Stromal cell of bone marrow (primary cell): ENCODE measurements at regions not wholly inside any gene's neighbourhood (a gene's known extent, or its start where the extent isn't known, plus 50 kb on each side); places are given as distances from the start of the nearest gene placed in this dataset.

Source experiments
- DNase-seq: peaks from one replicate; pipeline ENCODE4 v3.0.0-alpha.2; 2012; ENCODE audit warnings: low read depth

DNA sequence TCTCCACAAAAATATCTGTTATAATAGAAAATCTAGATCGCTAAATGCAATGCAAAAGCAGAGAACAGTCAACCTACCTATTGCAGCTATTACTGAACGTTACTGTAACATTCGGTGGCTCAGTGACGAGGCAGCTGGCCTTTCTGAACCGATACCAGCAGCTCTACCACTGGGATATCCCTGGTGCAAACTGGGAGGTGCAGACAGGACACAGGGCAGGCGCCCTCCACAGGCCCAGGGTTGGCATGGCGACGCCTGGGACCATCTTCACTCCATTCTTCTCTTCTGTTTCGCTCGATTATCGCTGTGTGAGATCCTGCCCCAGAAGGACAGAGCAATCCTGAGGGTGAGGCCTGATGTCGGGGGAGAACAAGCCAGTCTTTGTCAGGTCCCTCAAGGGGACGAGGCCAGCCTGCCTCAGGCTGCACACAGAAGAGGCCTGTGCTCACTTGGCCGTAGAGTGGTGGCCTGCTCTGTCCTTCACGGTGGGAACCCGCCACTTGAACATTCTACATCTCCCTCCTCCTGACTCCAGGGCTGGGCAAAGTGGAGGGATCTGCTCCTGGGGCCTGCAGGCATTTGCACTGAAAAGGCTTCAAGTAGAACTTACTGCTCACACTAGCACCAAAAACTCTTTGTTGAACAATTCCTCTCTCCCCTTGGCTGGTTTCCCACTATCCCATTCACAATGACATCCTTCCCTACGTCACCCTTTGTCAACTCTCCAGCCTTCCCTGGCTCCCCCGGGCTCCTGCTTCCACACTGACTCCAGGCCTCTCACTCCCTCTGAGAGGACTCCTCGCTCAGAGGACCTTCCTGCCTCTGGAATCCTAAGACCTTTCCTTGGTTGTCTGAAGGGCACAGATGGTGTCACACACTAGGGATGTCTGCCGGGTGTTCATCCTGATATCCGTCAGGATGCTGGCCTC lies 49.7 kb downstream of the CYRIA start:
- no peak for DNase-seq

DNA sequence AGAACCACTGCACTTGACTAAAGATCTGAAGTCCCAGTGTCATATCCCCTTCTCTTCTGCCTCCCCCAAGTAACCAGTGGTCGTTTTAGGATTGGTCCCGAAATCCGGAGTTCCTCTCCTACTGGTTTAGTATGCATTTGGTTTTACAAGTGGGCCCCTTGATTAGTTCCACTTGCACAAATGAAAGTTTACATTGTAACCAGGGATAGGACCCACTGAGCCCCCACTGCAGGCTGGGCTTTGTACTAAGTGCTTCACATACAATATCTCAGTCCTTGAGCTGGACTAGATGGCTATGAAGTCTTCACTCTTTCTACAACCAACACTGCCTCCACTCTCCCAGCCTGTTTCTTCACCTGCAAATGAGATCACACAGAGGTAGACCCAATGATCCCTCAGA lies 50.4 kb downstream of the CYRIA start:
- no peak for DNase-seq

DNA sequence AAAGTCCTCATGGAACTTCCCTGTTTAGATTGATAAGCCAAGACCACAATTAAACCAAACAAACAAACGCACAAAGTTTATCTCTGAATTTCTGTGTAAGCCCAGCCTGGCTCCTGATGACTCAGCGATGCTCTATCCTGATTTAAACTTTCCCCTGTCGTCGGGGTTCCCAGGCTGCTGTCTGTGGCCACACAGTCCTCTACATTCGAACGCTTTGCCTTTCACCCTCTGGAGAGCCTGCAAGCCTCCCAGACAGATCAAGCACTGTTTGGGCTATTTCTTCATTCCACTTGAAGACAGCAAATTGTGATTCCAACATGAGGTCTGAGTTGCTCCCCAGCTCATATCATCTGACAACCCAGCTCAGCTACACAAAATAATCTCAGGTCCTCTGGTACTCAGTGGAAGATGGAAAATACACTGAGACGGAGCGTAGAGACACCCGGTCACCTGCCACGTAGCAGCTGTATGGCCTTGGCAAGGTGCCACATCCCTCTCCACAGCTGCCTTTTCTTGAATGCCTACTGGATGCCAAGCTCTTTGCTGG lies 51.2 kb downstream of the CYRIA start:
- no peak for DNase-seq

DNA sequence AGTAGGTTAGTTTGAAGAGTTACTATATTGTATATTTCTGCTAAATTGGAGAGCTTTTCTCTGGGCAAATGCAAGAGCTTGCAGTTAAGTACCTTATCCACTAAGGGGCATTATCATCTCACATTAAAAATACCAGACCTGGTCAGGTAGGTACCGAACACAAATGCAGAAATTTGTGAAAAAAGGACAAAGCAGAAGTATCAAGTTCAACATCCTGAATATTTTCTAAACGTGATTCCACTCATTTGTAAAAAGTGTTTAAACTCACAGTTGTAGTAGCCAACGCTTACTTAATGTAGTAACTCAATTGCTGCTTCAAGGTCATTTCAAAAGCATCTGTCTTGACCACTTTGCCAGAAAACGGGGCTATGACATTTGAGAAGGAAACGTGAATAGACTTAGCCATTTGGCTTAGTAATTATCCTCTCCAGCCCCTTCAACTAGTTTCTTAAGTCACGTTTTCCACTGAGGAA lies 52.1 kb downstream of the CYRIA start:
- no peak for DNase-seq

DNA sequence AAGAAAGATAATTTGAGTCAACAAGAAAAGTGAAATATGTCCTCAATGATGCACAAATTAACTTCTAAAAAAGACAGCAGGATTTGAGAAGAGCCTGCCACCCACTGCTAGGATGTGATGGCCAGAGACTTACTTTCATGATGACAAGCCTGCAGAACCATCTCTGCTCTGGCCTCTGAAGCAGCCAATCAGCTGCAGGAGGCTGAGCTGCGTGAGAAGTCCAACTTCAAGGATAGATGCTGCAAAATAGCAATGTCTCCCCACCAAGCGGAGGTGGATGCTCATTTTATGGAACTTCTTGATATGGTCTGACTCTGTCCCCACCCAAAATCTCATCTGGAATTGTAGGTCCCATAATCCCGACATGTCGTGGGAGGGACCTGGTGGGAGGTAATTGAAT lies 53.1 kb downstream of the CYRIA start:
- no peak for DNase-seq

DNA sequence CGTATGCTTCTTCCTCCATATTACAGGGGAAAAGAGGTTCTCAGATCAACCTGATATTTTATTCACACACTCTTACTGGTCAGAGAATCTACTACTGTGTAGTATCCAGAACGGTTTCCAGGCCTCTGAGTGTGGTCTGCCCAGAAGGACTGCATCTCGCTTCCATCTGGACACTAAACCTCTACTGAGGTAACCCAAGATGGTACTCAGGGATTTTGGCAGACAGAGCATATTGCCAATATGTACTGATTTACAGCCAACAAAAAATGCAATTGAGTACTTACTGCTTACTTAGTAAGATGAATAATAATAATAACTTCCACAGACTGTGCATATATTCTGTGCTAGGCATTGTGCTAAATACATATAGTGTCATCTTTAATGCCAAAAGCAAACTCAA lies 55.8 kb downstream of the CYRIA start:
- no peak for DNase-seq

DNA sequence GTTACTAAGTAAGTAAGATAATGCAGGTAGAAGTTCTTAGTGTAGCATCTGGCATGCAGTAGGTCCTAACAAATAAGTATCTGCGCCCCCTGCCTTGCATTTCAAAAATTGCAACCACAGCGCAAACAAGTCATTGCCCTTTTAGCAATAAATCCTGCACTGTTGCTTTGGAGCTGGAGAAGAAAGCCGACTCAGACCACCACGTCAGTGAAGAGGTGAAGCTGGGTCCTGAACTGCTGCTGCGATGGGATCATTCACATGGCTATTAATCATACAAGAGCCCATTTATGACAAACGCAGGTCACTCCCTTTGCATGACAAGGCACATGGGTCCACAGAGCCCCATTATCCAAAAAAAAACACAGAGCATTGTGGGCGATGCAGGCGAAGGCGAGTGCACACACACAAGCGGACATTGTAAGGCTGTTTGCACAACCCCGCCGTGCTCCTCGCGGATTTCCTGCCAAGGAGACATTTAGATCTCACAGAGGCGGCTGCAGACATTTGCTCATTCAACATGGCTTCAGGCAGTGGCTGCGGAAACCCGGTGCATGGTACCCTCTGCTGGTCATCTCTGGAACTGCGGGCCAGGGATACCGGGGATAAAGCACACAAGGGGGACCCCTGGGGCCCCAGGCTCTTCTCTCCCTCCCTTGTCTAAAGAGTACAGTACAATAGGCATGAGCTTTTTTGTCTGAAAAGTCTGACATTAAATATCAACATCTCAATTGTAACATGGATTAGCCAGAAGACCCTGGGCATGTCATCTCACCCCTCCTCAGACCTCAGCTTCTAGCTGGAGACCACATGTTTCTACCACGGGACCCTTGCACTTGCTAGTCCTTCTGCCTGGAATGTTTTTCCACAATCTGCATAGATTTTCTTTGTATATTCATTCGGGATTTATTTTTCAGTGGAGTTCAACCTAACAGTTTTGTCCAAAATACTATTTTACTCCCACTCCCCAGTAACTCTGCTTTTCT lies 56.7 kb downstream of the CYRIA start:
- peak; percentile 63 for DNase-seq

DNA sequence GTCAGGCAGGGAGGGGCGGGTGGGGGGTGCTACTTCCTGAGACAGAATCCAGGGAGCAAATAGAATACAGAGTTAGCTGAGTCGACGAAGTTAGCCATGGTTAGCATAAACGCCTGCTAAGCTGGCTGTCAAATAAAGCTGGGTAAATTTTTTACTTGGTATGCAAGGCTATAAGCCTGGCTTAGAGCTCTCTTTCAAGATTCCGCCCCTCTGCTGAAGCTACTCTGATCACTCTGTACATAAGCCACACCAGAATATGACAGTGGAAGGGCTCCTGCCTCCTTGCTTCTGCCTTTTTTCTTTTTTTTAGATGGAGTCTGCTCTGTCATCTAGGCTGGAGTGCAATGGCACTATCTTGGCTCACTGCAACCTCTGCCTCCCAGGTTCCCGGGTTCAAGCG lies 58.3 kb downstream of the CYRIA start:
- DNase-seq = no peak

DNA sequence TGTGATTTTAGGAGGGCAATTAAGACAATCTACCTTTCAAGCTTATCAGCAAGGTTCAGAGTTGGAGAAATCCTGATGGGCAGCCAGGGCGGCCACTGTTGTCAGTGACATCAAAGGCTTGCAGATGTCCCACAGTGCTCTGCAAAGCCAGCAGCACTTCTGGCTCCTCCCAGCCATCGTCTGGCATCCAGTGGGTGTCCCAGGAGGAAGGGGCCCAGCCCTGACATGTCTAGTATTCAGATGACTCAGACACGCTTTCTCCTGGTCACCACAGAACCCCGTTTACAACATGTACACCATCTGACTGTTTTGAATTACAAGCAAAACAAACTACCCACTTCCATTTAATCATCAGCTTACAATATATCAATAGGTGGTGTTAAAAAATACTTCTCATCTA lies 61.4 kb downstream of the CYRIA start:
- no peak for DNase-seq

DNA sequence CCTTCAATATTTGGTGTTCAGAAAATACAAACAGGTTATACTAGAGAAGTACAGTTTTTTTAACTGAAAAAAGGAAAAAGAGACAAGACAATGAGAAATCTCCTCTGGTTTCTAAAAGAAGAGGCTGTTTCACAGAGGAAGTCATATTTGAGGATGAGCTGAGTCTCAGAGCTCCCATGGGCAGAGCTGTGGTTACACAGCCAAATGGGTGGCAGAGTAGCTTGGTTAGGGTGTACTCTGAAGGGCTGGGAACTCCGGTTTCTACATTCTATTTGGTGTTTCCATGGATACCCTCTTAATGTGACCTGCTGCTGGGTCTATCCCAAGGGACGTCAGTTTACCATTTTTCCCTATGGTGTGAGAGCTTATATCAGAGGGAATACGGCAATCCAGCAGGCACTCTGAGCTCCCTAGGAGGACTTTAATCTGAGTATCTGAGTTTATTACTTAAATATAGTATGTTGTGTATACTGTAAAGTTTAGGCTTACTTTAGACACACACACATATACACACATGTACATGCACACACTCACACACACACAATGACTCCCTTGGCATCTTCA lies 74.2 kb downstream of the CYRIA start:
- no peak for DNase-seq

DNA sequence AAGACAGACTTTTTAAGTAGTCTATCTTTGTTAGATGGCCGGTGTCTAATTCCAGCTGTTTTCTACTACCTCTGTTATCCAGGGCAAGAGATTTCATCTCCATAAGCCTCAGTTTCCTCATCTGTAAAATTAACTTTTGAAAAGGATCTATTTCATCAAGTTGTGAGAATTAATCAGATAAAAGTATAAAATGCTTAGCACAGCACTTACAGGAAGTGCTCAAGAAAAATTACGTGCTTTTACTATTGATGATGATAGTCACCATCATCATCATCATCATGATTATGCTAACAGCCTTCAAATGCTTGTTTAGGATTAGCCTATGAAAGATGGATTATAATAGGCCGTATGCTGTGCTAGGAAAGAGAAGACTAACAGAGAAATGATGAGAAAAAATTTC lies 76.2 kb downstream of the CYRIA start:
- DNase-seq = no peak

DNA sequence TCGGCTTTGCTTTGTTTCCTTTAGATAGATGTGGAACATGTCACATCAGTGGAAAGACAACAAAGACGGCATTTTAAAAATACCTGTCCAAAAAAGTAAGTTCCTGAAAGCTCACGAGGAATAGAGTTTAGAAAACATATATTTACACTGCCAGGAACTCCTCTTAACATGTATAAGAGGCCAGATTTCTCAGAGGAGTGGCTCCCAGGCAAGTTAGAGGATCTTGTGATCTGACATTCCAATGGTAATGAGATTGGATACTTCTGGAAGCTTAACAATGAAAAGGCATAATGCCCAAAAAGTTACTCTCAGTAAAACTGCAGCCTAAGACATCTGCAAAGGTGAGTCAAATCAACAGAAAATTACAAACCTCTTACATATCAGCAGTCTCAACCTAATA lies 77.1 kb downstream of the CYRIA start:
- DNase-seq = no peak

DNA sequence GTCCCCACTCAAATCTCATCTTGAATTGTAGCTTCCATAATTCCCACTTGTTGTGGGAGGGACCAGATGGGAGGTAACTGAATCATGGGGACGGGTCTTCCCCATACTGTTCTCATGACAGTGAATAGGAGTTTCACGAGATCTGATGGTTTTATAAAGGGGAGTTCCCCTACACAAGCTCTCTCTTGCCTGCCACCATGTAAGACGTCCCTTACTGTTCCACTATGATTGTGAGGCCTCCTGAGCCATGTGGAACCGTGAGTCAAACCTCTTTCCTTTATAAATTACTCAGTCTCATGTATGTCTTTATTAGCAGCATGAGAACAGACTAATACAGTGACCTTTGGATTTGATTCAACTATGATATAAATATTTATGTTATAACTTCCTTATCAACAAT lies 78.0 kb downstream of the CYRIA start:
- DNase-seq = no peak

DNA sequence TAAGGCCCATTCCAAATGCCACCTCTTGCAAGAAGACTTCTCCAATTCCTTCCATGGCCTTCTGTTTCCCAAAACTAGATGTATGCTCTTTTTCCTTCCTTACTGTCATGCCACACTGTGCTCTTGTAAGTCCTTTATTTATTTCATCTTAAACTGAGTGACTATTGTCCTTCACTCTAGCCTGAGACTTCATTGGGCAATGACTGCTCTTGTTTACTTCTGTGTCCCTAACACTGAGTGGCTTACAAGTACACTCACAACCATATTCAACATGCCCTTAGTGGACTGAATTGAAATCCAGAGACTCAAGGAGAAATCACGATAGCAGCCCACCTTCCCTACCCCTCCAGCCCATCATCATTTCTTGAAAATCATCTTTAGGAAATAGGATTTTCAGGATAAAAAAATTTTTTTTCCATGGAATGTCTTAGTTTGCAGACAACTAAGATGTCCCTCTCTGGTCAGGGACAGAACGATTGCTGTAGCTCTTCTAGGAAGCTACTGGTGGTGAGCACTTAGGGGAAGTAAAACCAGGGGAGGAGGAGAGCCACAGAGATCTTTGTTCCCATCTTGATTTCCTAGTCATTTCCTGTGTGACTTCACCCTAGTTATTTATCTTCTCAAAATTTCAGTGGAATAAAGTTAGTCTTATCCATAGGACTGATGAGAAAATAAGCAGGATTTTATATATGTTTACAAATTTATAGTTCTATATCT lies 80.7 kb downstream of the CYRIA start:
- no peak for DNase-seq

DNA sequence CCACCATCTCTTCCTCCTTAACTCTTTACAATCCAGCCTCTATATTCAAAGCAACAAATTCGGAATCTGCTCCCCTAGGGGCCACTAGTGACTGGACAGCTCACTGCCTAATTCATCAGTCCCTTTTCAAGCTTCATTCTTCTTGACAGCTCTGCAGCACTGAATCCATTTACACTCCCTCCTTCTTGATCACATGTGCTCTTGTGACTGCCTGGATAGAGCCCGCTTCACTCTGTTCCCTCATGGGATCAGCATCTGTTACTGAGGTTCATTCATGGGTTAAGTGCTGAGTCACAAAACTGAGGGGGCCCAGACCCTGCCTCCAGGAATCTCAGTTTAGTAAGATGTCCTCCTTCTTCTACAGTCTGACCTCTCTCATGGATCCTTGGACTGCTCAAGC lies 81.5 kb downstream of the CYRIA start:
- no peak for DNase-seq

DNA sequence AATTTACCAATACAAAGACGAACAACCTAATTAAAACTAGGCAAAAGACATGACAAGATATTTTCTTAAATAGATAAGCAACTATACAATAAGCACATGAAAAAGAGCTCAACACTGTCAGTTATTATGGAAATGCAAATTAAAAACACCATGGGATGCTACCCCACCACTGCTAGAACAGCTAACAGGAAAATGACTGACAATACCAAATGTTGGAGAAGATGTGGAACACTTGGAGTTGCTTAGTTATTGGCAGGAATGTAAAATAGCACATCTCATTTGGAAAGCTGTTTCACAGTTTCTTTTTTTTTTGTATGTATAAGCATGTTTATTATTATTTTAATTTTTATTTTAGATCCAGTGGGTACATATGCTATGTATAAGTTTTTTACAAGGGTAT lies 84.4 kb downstream of the CYRIA start:
- no peak for DNase-seq

DNA sequence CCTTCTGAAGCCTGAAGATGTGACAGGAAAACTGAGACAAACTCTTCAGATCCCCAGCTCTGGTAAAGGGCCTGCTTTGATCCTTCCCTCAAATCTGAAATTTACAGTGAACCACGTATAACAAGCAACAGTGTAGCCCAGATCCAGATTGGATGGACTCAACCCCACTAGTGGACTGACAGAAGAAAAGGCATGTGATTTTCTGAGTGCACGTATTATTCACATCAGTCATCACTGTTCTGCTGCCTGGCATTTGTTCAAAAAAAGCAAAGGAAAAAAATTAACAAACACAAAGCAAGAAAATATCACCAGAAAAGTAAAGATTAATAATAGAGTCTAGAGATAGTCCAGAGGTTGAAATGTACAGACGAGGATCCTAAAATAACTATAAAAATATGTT lies 87.6 kb downstream of the CYRIA start:
- DNase-seq = no peak

DNA sequence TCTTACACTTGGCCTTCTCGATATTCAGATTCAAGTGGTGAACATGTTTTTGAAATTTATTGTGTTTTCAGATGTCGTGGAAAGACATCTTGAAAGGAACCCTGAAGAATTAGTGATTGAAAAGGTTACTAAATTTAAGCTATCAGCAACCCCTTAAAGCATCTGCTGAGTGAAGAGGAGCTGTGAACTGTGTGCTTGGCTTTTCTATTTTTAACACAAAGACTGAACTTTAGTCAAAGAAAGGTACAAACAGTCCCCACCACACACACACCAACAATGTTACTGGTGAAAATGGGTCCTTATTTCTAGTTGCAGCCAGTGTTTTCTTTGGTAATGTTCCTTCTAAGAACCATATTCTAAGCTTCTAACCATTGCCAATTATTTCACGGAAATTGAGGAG lies 95.1 kb downstream of the CYRIA start:
- no peak for DNase-seq

DNA sequence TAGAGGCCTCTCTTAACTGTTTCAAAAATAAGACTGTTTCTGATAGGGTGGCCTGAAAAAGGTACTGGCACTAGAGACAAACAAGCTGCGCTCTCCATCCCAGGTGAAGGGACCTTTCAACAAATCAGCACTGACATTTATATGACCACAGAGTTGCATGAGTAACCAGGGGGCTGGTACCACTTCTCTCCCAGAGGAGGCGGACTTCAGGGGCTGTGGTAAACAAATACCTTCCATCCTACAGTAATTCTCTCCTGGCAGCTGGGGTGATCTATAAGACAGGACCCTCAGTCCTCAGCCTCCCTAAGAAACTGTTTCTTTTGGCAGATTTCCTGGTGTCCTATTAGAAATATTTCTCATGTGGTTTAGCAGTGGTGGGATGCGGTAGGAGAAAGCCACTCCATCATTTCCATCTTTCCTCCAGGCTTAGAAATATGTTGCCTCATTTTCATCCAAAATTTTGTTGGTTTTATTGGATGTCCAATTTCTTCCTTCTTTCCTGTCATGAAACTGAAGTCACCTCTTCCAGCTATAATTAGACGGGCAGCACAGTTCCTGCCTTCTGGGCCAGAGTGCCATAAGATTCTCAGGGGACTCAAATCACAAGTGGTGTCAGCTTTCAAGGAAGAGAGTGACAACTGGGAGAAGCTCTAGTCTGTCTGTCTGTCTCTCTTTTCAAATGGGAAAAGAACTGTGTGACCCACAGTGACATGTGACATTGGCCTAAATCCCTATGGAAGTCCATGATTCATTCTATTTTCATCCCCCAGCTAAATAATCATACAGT lies 96.4 kb downstream of the CYRIA start:
- no peak for DNase-seq

DNA sequence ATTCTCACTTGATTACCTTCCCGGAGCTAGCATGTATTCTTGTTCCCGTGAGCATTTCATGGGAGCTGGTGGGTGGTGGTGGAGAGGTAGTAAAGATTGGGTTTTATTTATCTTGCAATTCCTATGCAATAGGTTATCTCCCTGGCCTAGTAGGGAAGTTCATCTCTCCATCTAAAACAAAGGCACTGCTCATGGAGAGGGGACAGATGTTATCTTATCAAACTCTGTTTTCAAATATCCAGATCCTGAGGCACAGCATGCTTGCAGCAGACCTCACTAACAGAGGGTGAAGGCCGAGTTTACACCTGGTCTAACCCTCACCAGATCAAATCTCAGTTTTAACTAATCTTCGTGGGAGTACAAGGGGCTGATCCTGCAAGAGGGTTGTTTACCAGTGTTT lies 98.9 kb downstream of the CYRIA start:
- DNase-seq = no peak

DNA sequence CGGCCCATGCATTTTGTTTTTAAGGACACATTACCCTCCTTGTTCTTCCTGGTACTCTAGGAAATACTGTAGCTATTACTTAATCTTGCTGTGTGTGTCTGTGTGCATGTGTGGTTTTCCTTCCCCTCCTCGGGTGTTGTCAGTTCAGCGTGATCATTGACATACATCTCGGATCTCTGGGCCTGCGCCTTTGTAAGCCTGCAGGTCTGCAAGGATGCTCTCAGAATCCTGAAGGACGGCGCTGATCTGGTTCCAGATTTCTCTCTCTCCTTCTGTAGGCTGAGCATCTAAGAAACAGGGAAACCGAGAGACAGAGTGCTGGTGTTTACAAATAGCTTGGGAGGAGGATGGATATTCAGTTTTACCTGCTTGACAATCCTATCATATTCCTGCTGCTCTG lies 100.2 kb downstream of the CYRIA start:
- DNase-seq = no peak
